OCI-LY1 (cell line): ENCODE measurements at regions not wholly inside any gene's neighbourhood (a gene's known extent, or its start where the extent isn't known, plus 50 kb on each side); places are given as distances from the start of the nearest gene placed in this dataset.

Experiments
- EZH2 ChIP-seq: fragments of 200-600 bp; sonication (generic), shearing (Covaris generic); IDR thresholded peaks from 2 replicates; pipeline ENCODE4 v1.8.0; 2017; ENCODE audit warnings: borderline replicate concordance, mixed run types, mild to moderate bottlenecking, antibody characterized with exemption, low read length, moderate library complexity, mixed read lengths
- TF ChIP-seq, protein P1 (sequence below): fragments of 200-600 bp; sonication (generic), shearing (Covaris generic); IDR thresholded peaks from 2 replicates; pipeline ENCODE4 v1.5.1; 2017; ENCODE audit warnings: mild to moderate bottlenecking, antibody characterized with exemption, low read length, moderate library complexity, mixed read lengths

DNA sequence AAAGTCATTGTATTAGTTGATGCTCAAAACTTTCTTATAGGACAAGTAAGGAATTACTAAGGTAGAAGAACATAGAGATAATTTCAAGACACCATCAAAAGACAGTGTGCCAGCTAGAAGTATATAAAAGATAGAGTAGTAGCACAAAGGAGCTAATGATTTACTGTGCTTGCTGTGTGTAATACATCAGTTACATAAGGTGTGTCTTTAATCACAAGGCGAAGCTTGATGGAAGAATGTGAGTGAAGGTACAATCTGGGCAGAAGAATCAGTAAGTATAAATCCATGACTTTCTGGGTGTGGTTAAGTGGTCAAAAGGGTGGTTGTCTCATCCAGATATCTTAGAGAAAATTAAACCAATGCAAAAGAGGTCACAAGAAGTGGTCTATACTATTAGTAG is 95.1 kb upstream of the BOD1L1 start:
- TF ChIP-seq, protein P1, sequence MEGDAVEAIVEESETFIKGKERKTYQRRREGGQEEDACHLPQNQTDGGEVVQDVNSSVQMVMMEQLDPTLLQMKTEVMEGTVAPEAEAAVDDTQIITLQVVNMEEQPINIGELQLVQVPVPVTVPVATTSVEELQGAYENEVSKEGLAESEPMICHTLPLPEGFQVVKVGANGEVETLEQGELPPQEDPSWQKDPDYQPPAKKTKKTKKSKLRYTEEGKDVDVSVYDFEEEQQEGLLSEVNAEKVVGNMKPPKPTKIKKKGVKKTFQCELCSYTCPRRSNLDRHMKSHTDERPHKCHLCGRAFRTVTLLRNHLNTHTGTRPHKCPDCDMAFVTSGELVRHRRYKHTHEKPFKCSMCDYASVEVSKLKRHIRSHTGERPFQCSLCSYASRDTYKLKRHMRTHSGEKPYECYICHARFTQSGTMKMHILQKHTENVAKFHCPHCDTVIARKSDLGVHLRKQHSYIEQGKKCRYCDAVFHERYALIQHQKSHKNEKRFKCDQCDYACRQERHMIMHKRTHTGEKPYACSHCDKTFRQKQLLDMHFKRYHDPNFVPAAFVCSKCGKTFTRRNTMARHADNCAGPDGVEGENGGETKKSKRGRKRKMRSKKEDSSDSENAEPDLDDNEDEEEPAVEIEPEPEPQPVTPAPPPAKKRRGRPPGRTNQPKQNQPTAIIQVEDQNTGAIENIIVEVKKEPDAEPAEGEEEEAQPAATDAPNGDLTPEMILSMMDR: no peak
- TF ChIP-seq EZH2: no peak
